ENCODE measurements at regions not wholly inside any gene's neighbourhood (a gene's known extent, or its start where the extent isn't known, plus 50 kb on each side); places are given as distances from the start of the nearest gene placed in this dataset.

- no peak for TF ChIP-seq ZNF331 (CRISPR knock-in tag; IDR thresholded peaks at IDR 0.05; ENCODE audit: low read depth)
- TF ChIP-seq, protein P1, sequence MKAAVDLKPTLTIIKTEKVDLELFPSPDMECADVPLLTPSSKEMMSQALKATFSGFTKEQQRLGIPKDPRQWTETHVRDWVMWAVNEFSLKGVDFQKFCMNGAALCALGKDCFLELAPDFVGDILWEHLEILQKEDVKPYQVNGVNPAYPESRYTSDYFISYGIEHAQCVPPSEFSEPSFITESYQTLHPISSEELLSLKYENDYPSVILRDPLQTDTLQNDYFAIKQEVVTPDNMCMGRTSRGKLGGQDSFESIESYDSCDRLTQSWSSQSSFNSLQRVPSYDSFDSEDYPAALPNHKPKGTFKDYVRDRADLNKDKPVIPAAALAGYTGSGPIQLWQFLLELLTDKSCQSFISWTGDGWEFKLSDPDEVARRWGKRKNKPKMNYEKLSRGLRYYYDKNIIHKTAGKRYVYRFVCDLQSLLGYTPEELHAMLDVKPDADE (IDR thresholded peaks at IDR 0.05), result no peak
- no peak for TF ChIP-seq JUNB (IDR thresholded peaks at IDR 0.05; ENCODE audit: unreplicated experiment)
- no peak for TF ChIP-seq EZH2 (IDR thresholded peaks at IDR 0.05; ENCODE audit: low read depth, unreplicated experiment)
- no peak for TF ChIP-seq EZH2phosphoT487 (IDR thresholded peaks at IDR 0.05; ENCODE audit: unreplicated experiment)
- Histone ChIP-seq H3K4me3 (no peak overlapping the region), H3K36me3 (ENCODE audit: insufficient read depth) (no peaks in the 10 kb centered on the region; the same call in 1 of the 2 replicates), H3K27me3 (ENCODE audit: insufficient read depth) (no peaks in the 10 kb centered on the region), H3K27ac (ENCODE audit: low read depth) (no peak overlapping the region), H3K79me2 (replicated peaks; ENCODE audit: insufficient read depth) (no peaks in the 10 kb centered on the region), H4K20me1 (replicated peaks; ENCODE audit: insufficient read depth) (no peaks in the 10 kb centered on the region), H3K4me2 (no peak overlapping the region), H3F3A (replicated peaks; ENCODE audit: low read depth) (no peaks in the 10 kb centered on the region), H3K9me2 (ENCODE audit: insufficient read depth) (peaks cover 16% of the 10 kb centered on the region; the same call in 1 of the 2 replicates), H2AFZ (no peak overlapping the region), H3K4me1 (ENCODE audit: insufficient read depth) (no peaks in the 10 kb centered on the region)
- H3K27ac Mint-ChIP-seq, result no peak overlapping the region
- H3K27me3 Mint-ChIP-seq (ENCODE audit: insufficient read depth, low read depth, poor library complexity), result peaks cover 4% of the 10 kb centered on the region
- no peak for ATAC-seq
- H3K4me3 Mint-ChIP-seq, result no peak overlapping the region
- DNase-seq (ENCODE audit: low spot score), result no peak
- H3K9me3 Mint-ChIP-seq, result peaks cover 6% of the 10 kb centered on the region; the same call in 1 of the 3 replicates
- no peaks in the 10 kb centered on the region; the same call in 2 of the 3 replicates for H3K36me3 Mint-ChIP-seq (ENCODE audit: low read depth)
- no peaks in the 10 kb centered on the region for H3K4me1 Mint-ChIP-seq
Measured at GRCh38 chr5:13569090-13569715, 375.3 kb downstream of the DNAH5 start.

DNA sequence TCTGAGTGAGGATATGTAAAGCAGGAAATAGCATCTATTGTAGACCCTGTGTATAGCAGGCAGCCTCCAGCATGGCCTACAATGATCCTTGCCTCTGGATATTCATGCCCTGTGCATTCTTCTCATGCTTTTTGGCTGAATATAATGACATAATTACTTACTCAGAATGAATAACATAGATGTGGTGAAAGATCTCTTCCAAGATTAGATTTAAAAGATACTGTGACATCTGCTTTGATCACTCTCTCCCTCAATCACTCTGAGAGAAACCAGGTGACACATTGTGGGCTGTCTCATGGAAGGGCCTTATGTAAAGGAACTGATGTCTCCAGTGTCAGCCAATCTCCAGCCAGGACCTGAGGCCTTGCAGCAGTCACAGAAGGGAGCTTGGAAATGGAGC is 376.7 kb downstream of the DNAH5 start:
- Mint-ChIP-seq H3K4me3 (no peak overlapping the region), H3K4me1 (no peaks in the 10 kb centered on the region), H3K36me3 (ENCODE audit: low read depth) (no peaks in the 10 kb centered on the region; the same call in 2 of the 3 replicates), H3K9me3 (peaks cover 8% of the 10 kb centered on the region; the same call in 2 of the 3 replicates), H3K27me3 (ENCODE audit: insufficient read depth, low read depth, poor library complexity) (peaks cover 2% of the 10 kb centered on the region), H3K27ac (no peak overlapping the region)
- H3F3A ChIP-seq (replicated peaks; ENCODE audit: low read depth), result no peaks in the 10 kb centered on the region
- no peaks in the 10 kb centered on the region for H3K79me2 ChIP-seq (replicated peaks; ENCODE audit: insufficient read depth)
- peaks cover 16% of the 10 kb centered on the region; the same call in 1 of the 2 replicates for H3K9me2 ChIP-seq (ENCODE audit: insufficient read depth)
- no peaks in the 10 kb centered on the region for H3K4me1 ChIP-seq (ENCODE audit: insufficient read depth)
- DNase-seq (ENCODE audit: low spot score), result no peak
- H3K27me3 ChIP-seq (ENCODE audit: insufficient read depth), result no peaks in the 10 kb centered on the region
- no peaks in the 10 kb centered on the region for H4K20me1 ChIP-seq (replicated peaks; ENCODE audit: insufficient read depth)
- no peak overlapping the region for H3K27ac ChIP-seq (ENCODE audit: low read depth)
- H3K36me3 ChIP-seq (ENCODE audit: insufficient read depth), result no peaks in the 10 kb centered on the region; the same call in 1 of the 2 replicates
- no peak overlapping the region for H2AFZ ChIP-seq
- no peak overlapping the region for H3K4me3 ChIP-seq
- no peak for ATAC-seq
- no peak overlapping the region for H3K4me2 ChIP-seq
- TF ChIP-seq, protein P2, sequence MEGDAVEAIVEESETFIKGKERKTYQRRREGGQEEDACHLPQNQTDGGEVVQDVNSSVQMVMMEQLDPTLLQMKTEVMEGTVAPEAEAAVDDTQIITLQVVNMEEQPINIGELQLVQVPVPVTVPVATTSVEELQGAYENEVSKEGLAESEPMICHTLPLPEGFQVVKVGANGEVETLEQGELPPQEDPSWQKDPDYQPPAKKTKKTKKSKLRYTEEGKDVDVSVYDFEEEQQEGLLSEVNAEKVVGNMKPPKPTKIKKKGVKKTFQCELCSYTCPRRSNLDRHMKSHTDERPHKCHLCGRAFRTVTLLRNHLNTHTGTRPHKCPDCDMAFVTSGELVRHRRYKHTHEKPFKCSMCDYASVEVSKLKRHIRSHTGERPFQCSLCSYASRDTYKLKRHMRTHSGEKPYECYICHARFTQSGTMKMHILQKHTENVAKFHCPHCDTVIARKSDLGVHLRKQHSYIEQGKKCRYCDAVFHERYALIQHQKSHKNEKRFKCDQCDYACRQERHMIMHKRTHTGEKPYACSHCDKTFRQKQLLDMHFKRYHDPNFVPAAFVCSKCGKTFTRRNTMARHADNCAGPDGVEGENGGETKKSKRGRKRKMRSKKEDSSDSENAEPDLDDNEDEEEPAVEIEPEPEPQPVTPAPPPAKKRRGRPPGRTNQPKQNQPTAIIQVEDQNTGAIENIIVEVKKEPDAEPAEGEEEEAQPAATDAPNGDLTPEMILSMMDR (conservative IDR thresholded peaks at IDR 0.05; ENCODE audit: low read depth in 2 of 2), result no peak
- TF ChIP-seq, protein P1 (IDR thresholded peaks at IDR 0.05), result no peak
- TF ChIP-seq CREB1 (CRISPR knock-in tag; IDR thresholded peaks at IDR 0.05; ENCODE audit: low read depth) (no peak), EZH2phosphoT487 (IDR thresholded peaks at IDR 0.05; ENCODE audit: unreplicated experiment) (no peak), ZNF331 (CRISPR knock-in tag; IDR thresholded peaks at IDR 0.05; ENCODE audit: low read depth) (no peak), EZH2 (IDR thresholded peaks at IDR 0.05; ENCODE audit: low read depth, unreplicated experiment) (no peak), NANOG (IDR thresholded peaks at IDR 0.05; ENCODE audit: borderline replicate concordance) (no peak), POLR2AphosphoS5 (IDR thresholded peaks at IDR 0.05; ENCODE audit: low read depth) (no peak), ZNF114 (CRISPR knock-in tag; IDR thresholded peaks at IDR 0.05) (no peak)
- TF ChIP-seq, protein P3, sequence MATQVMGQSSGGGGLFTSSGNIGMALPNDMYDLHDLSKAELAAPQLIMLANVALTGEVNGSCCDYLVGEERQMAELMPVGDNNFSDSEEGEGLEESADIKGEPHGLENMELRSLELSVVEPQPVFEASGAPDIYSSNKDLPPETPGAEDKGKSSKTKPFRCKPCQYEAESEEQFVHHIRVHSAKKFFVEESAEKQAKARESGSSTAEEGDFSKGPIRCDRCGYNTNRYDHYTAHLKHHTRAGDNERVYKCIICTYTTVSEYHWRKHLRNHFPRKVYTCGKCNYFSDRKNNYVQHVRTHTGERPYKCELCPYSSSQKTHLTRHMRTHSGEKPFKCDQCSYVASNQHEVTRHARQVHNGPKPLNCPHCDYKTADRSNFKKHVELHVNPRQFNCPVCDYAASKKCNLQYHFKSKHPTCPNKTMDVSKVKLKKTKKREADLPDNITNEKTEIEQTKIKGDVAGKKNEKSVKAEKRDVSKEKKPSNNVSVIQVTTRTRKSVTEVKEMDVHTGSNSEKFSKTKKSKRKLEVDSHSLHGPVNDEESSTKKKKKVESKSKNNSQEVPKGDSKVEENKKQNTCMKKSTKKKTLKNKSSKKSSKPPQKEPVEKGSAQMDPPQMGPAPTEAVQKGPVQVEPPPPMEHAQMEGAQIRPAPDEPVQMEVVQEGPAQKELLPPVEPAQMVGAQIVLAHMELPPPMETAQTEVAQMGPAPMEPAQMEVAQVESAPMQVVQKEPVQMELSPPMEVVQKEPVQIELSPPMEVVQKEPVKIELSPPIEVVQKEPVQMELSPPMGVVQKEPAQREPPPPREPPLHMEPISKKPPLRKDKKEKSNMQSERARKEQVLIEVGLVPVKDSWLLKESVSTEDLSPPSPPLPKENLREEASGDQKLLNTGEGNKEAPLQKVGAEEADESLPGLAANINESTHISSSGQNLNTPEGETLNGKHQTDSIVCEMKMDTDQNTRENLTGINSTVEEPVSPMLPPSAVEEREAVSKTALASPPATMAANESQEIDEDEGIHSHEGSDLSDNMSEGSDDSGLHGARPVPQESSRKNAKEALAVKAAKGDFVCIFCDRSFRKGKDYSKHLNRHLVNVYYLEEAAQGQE (IDR thresholded peaks at IDR 0.05; ENCODE audit: unreplicated experiment), result no peak

All from GM23338 (cell line).